GM10248 (cell line): ENCODE measurements at regions not wholly inside any gene's neighbourhood (a gene's known extent, or its start where the extent isn't known, plus 50 kb on each side); places are given as distances from the start of the nearest gene placed in this dataset.

Source experiments
- CTCF ChIA-PET: fragments of 300-600 bp; sonication (Branson Sonifier 250); formaldehyde crosslinking; extraction: SDS; loops from one replicate; lab custom pipeline; 2021; ENCODE audit warnings: antibody characterized with exemption; lab: Yijun Ruan, JAX
- POLR2A ChIA-PET: fragments of 350-650 bp; sonication (Branson Sonifier 250); formaldehyde crosslinking; extraction: SDS; loops from one replicate; lab custom pipeline; 2020; ENCODE audit warnings: antibody characterized with exemption; lab: Yijun Ruan, JAX
- DNase-seq: peaks from one replicate; pipeline ENCODE4 v3.0.0; 2012; ENCODE audit errors: extremely low spot score
- CTCF ChIP-seq: IDR thresholded peaks from 2 replicates; pipeline ENCODE4 v1.5.1; 2012; ENCODE audit warnings: mild to moderate bottlenecking, low read depth; ENCODE audit errors: extremely low read depth, missing control alignments, control extremely low read depth

GRCh38 chr5:60149081-60149480 is 255.6 kb upstream of the PDE4D start:
- TF ChIP-seq CTCF = no peak
- no peak for DNase-seq
- ChIA-PET CTCF (interaction anchor here (1.0 to 1.2 kb wide), 2 partner anchors 13 to 66 kb away, joined by 3 read pairs; no protein-coding TSS in a partner anchor), POLR2A (no interaction called here)

- TF ChIP-seq CTCF = no peak
- ChIA-PET POLR2A (no interaction called here), CTCF (no interaction called here)
- DNase-seq = no peak
Measured at GRCh38 chr5:60148366-60148765, 254.8 kb upstream of the PDE4D start.

GRCh38 chr5:60147791-60148190 is 254.3 kb upstream of the PDE4D start:
- POLR2A ChIA-PET = no interaction called here
- DNase-seq = no peak
- TF ChIP-seq CTCF = no peak
- CTCF ChIA-PET = interaction anchor here (1.4 kb wide), 1 partner anchor 180 kb away, joined by 3 read pairs; no protein-coding TSS in a partner anchor

- CTCF ChIA-PET = interaction anchor here (1.4 to 2.1 kb wide), 3 partner anchors 9 to 14 kb away, joined by 3 to 7 read pairs (median 4); no protein-coding TSS in a partner anchor
- no peak for TF ChIP-seq CTCF
- POLR2A ChIA-PET = no interaction called here
- no peak for DNase-seq
Measured at GRCh38 chr5:60143942-60144549, 250.5 kb upstream of the PDE4D start.

GRCh38 chr5:60141119-60141518 is 247.6 kb upstream of the PDE4D start:
- TF ChIP-seq CTCF = no peak
- ChIA-PET POLR2A (no interaction called here), CTCF (interaction anchor here (1.2 kb wide), 1 partner anchor 508 kb away, joined by 3 read pairs; no protein-coding TSS in a partner anchor)
- DNase-seq = no peak

GRCh38 chr5:60136841-60137240 is 243.3 kb upstream of the PDE4D start:
- TF ChIP-seq CTCF = no peak
- no peak for DNase-seq
- ChIA-PET POLR2A (no interaction called here), CTCF (interaction anchor here (1.2 to 1.3 kb wide), 2 partner anchors 13 to 74 kb away, joined by 3 read pairs; no protein-coding TSS in a partner anchor)

GRCh38 chr5:60131504-60131903 is 238.0 kb upstream of the PDE4D start:
- DNase-seq = no peak
- no peak for TF ChIP-seq CTCF
- POLR2A ChIA-PET = no interaction called here
- CTCF ChIA-PET = no interaction called here
